ENCODE measurements at regions not wholly inside any gene's neighbourhood (a gene's known extent, or its start where the extent isn't known, plus 50 kb on each side); places are given as distances from the start of the nearest gene placed in this dataset.

DNA sequence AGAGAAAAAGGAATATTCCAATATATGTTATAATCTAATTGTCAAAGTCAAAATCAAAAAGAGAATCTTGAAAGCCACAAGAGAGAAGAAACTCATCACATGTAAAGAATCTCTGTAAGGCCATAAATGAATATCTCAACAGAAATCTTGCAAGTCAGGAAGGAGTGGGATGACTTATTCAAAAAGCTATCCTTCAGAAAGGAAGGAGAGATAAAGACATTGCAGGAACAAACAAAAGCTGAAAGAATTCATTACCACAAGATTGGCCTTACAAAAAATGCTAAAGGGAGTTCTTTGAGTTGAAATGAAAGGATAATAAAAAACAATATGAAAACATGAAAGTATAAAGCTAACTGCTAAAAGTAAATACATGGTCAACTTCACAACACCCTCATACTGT is 286.8 kb downstream of the LRIG3 start:
- TF ChIP-seq POLR2AphosphoS5 (IDR thresholded peaks at IDR 0.05; ENCODE audit: low read depth, low read length) = no peak
- no peak for TF ChIP-seq POLR2A (IDR thresholded peaks at IDR 0.05; ENCODE audit: low read depth, low read length)
